TTC549 (cell line): ENCODE measurements at regions not wholly inside any gene's neighbourhood (a gene's known extent, or its start where the extent isn't known, plus 50 kb on each side); places are given as distances from the start of the nearest gene placed in this dataset.
A peak's percentile ranks its signal among the peaks of the same experiment; 100 is the strongest.

Experiments
- FAIRE-seq: peaks from 2 replicates; lab custom pipeline; 2012; peaks lifted over from hg19 to GRCh38; lab: Jason Lieb, UNC

GRCh38 chr9:3732077-3733038 is 206.6 kb upstream of the RFX3 start:
- peak; percentile 83 for FAIRE-seq

DNA sequence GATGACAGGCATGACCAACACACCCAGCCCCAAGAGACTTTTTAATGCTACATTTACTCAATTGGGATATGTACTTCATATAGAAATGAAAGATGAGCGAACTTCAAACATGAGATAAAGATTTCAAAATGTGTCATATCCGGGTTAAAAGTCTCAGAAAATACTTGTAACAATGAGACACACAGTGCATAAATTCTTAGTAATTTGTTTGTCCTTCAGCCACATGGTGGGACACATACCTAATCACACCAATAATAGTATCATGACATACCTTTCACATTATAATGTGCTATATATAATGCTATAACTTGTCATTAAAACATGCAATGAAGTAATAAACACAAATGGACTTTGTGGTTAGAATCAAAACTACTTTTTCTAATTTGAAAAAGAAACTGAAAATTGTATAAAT is 204.7 kb upstream of the RFX3 start:
- FAIRE-seq = no peak

DNA sequence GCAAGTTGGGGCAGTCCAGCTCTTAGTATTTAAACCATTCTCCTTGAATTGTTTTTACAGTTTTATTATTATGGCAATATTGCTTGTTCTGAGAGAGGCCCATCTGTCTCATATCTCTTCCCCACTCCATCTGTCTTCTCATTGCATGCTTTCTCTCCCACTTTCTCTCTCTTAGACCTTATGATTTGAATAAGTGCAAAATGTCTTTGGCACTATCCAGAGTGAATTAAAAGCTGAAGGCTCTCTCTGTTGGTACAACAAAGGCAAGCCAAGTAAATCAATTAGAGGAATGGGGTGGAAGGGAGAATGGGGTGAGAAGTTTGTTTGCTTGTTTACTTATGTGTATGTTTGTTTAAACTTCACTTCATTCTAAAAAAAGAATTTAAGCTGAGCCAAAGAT is 195.3 kb upstream of the RFX3 start:
- FAIRE-seq = no peak

GRCh38 chr9:3719286-3719685 is 193.5 kb upstream of the RFX3 start:
- no peak for FAIRE-seq

GRCh38 chr9:3716415-3716814 is 190.6 kb upstream of the RFX3 start:
- FAIRE-seq = no peak

DNA sequence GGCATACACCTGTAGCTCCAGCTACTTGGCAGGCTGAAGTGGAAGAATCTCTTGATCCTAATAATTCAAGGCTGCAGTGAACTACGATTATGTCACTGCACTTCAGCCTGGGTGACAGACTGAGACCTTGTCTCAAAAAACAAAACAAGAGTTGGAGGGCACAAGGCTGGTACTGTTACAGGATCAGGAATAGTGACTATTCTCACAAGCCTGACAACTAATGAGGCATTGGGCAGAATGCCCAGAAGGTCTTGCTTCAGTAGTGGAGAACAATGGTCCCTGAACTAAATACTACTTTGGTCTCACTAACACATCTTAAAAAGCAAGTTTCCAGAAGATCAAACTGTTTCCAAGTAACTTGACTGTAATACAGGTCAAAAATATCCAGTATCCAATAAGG is 182.9 kb upstream of the RFX3 start:
- FAIRE-seq = no peak

DNA sequence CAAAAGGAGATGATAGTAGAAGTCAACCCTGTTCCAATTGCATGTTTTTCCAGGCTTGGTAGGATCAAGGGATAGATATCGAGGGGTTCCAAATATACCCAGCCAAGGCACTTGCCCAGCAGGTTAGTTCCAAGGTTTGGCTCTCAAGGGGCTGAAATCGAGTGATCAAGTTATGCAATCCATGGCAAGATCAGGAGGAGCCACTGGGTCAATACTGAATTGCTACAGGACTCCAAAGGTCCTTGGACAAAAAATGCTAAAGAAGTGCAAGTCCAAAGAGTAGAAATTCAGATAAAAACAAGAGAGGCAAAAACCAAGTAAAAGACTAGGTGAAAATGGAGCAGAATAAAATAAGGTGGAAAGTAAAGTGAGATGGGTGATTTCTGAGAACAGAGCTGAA is 179.1 kb upstream of the RFX3 start:
- FAIRE-seq = no peak

DNA sequence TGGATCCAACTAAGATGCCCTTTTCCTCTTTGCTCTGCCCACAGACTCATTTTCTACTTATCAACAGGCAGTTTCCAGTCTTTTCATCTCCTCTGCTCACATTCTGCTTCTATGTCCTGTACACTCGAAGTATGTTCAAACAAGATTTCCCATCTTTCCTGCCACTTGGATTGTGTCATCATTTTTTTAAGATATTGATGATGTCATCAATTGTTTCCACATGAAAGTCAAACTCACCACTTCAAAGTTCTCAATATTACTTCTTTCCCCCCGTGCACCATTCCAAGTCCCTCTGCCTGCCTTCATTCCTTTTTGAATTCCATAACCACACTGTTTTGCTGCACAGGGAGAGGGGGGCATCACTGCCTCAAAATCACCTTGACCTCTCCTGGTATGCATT is 175.0 kb upstream of the RFX3 start:
- FAIRE-seq = no peak

GRCh38 chr9:3699883-3700282 is 174.1 kb upstream of the RFX3 start:
- no peak for FAIRE-seq

- no peak for FAIRE-seq
These were observed 172.7 kb upstream of the RFX3 start for GRCh38 chr9:3698531-3698930.

DNA sequence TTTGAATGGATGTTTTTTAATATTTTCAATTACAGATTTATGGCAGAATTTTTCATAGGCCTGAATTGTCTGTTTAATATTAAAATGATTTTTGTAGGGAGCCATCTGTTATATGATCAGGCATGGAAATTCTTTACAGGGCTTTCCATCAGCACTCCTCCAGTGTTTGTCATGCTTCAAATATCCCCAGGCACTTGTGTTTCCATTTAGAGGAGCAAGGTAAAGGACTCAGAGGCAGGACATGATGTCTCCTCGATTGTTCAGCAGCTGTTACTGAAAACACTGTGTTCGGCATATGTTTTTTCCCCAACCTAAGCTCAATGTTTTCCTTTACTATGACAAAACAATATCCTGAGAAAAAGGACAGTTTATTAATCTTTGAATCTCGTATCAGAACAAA is 172.3 kb upstream of the RFX3 start:
- no peak for FAIRE-seq

- no peak for FAIRE-seq
These were observed 170.6 kb upstream of the RFX3 start for GRCh38 chr9:3696368-3696767.

DNA sequence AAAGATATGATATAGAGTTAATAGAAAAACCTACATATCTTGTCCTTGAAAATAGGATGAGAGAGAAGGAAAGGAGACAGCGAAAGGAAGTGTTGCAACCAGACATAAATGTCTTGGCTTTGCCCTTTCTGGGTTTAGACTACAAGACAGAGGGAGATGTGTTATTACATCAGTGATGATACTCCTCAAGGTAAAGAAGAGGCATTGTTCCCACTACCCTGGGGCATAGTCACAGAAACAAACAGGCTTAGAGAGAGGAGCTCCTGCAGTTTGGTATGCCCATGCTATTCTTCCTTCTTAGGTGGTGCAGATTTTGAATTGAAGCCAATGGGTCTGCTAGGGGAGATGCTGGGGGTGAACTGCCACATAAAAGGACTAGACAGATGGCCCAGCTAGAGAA is 166.8 kb upstream of the RFX3 start:
- FAIRE-seq = no peak

DNA sequence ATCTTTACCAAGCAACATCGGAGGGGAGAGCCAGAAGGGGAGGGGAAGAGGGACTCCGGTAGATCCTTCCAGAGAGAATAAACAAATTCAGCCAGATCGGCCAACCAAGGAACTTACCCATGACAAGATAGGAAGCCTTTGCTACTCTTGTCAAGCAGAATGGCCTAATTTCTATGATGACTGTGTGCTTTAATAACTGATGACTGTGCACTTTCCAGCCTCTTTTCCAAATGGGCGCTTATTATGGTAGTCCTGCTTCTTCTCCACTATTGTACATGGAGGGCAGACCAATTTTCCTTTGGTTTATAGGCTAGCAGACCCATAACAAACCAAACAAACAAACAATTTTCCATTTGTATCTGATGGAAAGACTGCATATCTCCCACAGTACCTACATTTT is 163.8 kb upstream of the RFX3 start:
- FAIRE-seq = no peak

- FAIRE-seq = no peak
These were observed 161.3 kb upstream of the RFX3 start for GRCh38 chr9:3687145-3687544.

DNA sequence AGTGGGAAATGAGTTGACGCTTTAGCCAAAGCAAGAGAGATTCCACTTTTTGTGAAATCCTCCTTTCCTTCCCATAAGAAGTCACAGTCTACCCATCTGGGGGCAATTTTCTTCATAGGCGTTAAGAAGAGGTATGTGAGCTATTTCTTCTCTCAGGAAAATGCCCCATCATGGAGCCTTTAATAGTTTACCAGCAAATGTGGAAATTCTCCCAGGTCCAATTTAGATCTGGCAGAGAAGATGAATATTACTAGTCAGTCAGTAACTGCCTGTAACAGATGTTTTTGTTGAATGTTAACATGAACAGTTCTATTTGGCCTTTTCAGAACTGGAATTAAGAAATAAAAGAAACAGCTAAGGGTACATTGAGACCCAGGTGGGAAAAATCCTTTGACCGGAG is 156.4 kb upstream of the RFX3 start:
- FAIRE-seq = no peak

DNA sequence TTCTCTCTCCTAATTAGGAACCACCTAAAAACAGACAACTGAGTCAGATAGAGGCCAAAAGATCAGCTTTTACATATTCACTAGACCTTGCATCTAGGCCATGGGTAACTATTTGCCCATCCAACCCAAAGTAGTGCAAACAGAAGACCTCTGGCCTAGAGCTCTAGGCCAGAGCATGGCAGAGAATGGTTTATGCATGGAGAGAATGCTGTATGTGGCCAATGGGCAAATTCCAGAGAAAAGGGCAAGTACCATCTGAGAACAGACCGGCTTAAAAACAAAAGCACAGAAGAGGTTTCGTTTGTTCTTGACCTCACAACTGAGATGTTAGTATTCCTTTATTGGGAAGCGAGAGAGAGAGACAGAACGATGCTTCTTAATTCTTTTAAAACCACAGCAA is 151.7 kb upstream of the RFX3 start:
- FAIRE-seq = no peak

DNA sequence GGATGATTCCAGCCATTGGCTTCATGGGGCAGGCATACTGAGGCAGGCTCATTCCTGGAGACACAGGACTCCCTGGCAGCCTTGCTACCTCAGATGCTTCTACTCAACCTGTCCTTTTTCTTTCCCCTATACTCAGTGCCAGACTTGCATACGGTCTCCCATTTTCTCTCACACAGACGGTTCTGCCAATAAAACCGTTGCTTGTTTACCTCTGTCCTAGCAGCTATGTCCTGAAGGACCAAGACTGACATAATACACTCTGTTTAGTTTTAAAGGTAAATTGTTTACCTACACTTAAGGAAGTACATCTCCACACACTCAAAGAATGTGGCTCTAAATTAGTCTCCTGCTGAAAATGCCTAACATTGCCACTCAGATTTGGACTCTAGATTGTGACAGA is 151.0 kb upstream of the RFX3 start:
- no peak for FAIRE-seq

GRCh38 chr9:3675946-3676345 is 150.1 kb upstream of the RFX3 start:
- FAIRE-seq = no peak

- no peak for FAIRE-seq
These were observed 148.8 kb upstream of the RFX3 start for GRCh38 chr9:3674561-3674960.

DNA sequence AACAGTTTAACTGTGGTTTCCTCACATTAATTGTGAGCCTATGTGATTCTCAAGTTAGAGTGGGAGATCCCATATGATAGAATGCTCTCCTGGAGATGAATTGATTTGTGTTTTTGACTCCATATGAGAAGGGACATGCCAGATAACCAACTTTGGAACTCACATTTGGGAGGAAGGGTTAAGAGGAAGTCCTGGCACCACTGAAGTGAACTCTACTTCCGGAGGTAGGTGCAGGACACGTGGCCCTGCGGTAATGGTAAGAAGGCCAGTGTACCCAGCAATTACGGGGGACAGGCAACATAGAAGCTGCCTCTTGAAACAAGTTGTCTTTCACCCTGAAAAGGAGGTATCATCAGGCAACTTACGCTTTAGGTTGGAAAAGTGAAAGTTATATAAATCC is 146.6 kb upstream of the RFX3 start:
- no peak for FAIRE-seq

- FAIRE-seq = no peak
These were observed 138.2 kb upstream of the RFX3 start for GRCh38 chr9:3664044-3664443.

DNA sequence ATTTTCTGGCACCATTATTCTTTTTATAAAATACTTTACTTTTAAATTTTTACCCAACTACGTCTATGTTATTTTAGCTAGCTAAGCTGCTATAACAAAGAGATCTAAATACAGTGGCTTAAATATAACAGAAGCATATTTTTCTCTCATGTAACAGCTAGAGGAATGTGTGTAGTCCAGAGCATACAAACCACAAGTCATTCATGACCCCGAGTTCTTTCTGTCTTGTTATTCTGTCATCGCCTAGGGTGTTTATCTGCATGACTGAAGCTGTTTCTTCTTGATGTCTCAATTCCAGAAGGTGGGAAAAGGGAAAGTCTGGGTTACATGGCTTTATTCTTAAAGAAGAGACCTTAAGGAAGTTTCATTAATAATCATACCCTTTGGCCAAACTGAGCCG is 136.9 kb upstream of the RFX3 start:
- FAIRE-seq = no peak

DNA sequence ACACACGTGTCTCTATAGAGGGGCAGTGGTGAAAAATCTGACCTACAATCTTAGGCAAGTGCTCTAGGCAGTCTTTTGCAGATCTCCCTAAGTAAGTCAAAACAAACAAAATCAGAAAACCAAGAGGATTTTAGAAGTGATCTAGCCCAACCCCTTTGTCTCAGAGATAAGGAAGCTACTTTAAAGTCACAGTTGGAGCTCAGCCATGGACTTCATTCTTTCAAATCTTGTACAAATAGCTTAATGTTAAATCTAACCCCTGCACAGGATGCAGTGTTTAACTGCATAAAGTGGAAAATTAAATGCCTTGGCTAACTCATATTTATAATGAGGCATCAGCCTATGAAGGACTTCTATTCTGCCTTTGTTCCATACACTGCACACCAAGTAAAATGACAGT is 135.1 kb upstream of the RFX3 start:
- no peak for FAIRE-seq
